ENCODE measurements at regions not wholly inside any gene's neighbourhood (a gene's known extent, or its start where the extent isn't known, plus 50 kb on each side); places are given as distances from the start of the nearest gene placed in this dataset.
A peak's percentile ranks its signal among the peaks of the same experiment; 100 is the strongest.
"Not testable (repeated sequence)": the region's sequence is repeated elsewhere in the genome, so short reads cannot be mapped to it uniquely, and the experiment has no call there.

GRCh38 chr12:19625551-19625950 is 186.3 kb downstream of the AEBP2 start:
- DNase-seq (ENCODE audit: low read depth): not testable (repeated sequence)

GRCh38 chr12:19627719-19628118 is 188.4 kb downstream of the AEBP2 start:
- no peak for DNase-seq (ENCODE audit: low read depth)

- no peak for DNase-seq (ENCODE audit: low read depth)
These were observed 191.2 kb downstream of the AEBP2 start for GRCh38 chr12:19630536-19630935.

- DNase-seq (ENCODE audit: low read depth): no peak
These were observed 193.9 kb downstream of the AEBP2 start for GRCh38 chr12:19633194-19633593.

- DNase-seq (ENCODE audit: low read depth): no peak
These were observed 194.3 kb downstream of the AEBP2 start for GRCh38 chr12:19633641-19634040.

GRCh38 chr12:19639781-19640415 is 200.6 kb downstream of the AEBP2 start:
- DNase-seq (ENCODE audit: low read depth): no peak

GRCh38 chr12:19641235-19642080 is 202.2 kb downstream of the AEBP2 start:
- no peak for DNase-seq (ENCODE audit: low read depth)

- DNase-seq (ENCODE audit: low read depth): no peak
These were observed 203.1 kb downstream of the AEBP2 start for GRCh38 chr12:19642345-19642744.

GRCh38 chr12:19643635-19644034 is 204.3 kb downstream of the AEBP2 start:
- peak; percentile 12 for DNase-seq (ENCODE audit: low read depth)

- no peak for DNase-seq (ENCODE audit: low read depth)
These were observed 205.3 kb downstream of the AEBP2 start for GRCh38 chr12:19644571-19644970.

GRCh38 chr12:19645823-19646222 is 206.5 kb downstream of the AEBP2 start:
- no peak for DNase-seq (ENCODE audit: low read depth)

- DNase-seq (ENCODE audit: low read depth): no peak
These were observed 207.3 kb downstream of the AEBP2 start for GRCh38 chr12:19646599-19646998.

GRCh38 chr12:19647806-19648556 is 208.7 kb downstream of the AEBP2 start:
- no peak for DNase-seq (ENCODE audit: low read depth)

- no peak for DNase-seq (ENCODE audit: low read depth)
These were observed 209.3 kb downstream of the AEBP2 start for GRCh38 chr12:19648591-19648990.

- DNase-seq (ENCODE audit: low read depth): no peak
These were observed 213.1 kb downstream of the AEBP2 start for GRCh38 chr12:19652386-19652785.

GRCh38 chr12:19654650-19655376 is 215.5 kb downstream of the AEBP2 start:
- DNase-seq (ENCODE audit: low read depth): peak; percentile 10

- DNase-seq (ENCODE audit: low read depth): no peak
These were observed 217.9 kb downstream of the AEBP2 start for GRCh38 chr12:19657118-19657731.

GRCh38 chr12:19657732-19658130 is 218.4 kb downstream of the AEBP2 start:
- DNase-seq (ENCODE audit: low read depth): no peak

- no peak for DNase-seq (ENCODE audit: low read depth)
These were observed 219.8 kb downstream of the AEBP2 start for GRCh38 chr12:19659086-19659485.

- no peak for DNase-seq (ENCODE audit: low read depth)
These were observed 220.2 kb downstream of the AEBP2 start for GRCh38 chr12:19659501-19659900.

- no peak for DNase-seq (ENCODE audit: low read depth)
These were observed 226.0 kb downstream of the AEBP2 start for GRCh38 chr12:19665121-19665900.

Data from GM04504 (cell line).